ENCODE measurements at regions not wholly inside any gene's neighbourhood (a gene's known extent, or its start where the extent isn't known, plus 50 kb on each side); places are given as distances from the start of the nearest gene placed in this dataset.
"Not testable (repeated sequence)": the region's sequence is repeated elsewhere in the genome, so short reads cannot be mapped to it uniquely, and the experiment has no call there.

GRCh38 chr6:4459032-4459431, 317.2 kb upstream of the CDYL start:
- peak; percentile 67 for DNase-seq (ENCODE audit: low spot score)

- no peak for DNase-seq (ENCODE audit: low spot score)
These were observed 316.3 kb upstream of the ECI2 start for GRCh38 chr6:4451718-4452117.

GRCh38 chr6:4451081-4451480, 315.7 kb upstream of the ECI2 start:
- no peak for DNase-seq (ENCODE audit: low spot score)

- DNase-seq (ENCODE audit: low spot score), result no peak
These were observed 314.9 kb upstream of the ECI2 start for GRCh38 chr6:4450237-4450636.

DNA sequence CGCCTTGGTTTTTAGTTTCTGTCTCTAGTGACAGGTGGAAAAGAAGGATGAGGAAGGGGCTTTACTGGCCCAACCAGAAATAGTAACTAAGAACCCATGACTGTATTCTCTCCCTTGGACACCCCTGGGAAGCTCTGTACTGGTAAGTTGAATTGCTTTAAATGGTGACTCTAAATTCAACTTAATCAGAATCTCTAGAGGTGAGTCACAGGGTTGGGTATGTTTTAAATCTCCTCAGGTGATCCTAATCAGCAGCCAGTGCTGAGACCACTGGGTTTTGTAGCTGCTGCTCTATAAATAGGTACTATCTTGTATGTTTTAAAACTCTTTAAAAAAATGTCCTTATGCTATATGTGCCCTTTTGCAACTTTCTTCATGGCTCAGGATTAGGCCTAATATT, 314.0 kb upstream of the ECI2 start:
- no peak for DNase-seq (ENCODE audit: low spot score)

GRCh38 chr6:4448841-4449240, 313.5 kb upstream of the ECI2 start:
- no peak for DNase-seq (ENCODE audit: low spot score)

DNA sequence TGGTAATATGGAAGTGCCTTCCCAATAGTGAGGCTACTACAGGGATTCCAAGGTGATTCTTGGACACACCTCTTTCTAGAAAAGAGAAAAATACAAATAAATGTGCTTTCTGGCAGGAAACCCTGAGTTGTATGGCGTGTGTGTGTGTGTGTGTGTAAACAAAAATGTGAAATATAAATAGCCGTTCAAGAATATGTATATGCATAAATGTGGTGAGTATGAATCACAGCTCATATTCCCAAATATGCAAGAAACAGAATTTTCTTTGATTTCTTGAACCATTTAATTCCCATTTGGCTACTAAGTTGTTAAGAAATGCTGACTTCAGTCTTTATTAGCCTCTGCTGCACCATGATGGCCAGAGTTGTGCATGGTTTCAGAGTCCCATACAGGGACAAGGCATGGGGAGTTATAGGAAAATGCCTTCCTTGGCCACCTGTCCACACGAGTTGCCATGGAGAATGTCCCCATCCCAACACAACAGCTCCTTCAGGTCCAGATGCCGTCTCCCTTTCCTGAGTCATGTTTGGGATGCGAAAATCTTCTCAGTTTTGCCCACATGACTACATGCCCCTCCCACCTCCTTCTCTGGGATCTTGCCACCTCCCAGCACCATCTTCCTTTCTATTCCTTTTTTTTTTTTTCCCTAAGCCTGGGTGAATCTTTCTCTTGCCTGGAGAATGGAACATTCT, 312.4 kb upstream of the ECI2 start:
- DNase-seq (ENCODE audit: low spot score), result no peak

- DNase-seq (ENCODE audit: low spot score), result no peak
These were observed 311.6 kb upstream of the ECI2 start for GRCh38 chr6:4446982-4447381.

- peak; percentile 39 for DNase-seq (ENCODE audit: low spot score)
These were observed 306.6 kb upstream of the ECI2 start for GRCh38 chr6:4441981-4442434.

DNA sequence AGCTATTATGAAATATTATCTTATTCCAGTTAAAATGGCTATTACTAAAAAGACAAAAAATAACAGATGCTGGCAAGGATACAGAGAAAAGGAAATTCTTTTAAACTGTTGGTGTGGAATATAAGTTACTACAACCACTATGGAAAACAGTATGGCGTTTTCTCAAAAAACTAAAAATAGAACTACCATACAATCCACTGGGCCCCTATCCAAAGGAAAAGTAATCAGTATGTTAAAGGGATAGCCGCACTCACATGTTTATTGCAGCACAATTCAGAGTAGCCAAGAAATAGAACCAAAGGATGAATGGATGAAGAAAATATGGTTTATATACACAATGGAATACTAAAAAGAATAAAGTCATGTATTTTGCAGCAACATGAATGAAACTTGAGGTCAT, 303.8 kb upstream of the ECI2 start:
- no peak for DNase-seq (ENCODE audit: low spot score)

DNA sequence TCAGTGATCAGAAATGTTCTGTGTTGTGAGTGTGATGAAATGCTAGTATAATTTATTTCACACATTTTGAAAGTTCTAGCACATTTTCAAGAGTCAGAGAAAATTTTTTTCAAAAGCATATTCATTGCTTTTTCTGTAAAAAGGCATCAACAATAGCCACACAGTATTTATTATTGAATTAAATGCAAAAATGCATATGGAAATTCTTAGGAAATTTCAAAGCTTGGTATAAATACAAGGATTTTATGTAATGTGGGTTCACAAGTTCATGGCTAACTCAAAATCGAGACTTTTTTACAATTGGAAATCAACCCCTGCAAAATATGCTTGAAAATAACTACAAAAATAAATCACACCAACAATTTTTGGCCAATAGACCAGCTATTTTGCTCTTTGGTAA, 302.0 kb upstream of the ECI2 start:
- no peak for DNase-seq (ENCODE audit: low spot score)

DNA sequence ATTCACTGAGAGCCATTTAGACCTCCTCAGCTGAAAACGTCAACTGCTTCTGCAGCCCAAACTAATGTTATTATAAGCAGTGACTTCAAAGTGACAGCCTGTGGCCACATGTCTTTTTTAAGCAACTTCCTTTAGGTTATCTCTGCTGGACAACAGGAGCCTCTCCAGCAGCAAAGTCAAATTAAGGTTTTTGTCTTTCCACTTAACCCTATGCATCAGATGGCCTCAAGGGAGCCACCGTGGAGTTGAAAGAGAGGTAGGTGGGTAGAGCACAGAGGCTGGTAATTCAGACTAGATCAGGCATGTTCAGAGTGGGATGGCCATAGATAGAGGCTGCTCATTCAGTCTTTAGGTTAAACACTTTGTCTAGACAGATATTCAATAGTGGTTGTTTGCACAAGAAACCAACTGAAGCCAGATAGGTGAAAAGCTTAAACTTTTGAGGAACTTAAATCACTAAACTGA, 300.6 kb upstream of the ECI2 start:
- no peak for DNase-seq (ENCODE audit: low spot score)

DNA sequence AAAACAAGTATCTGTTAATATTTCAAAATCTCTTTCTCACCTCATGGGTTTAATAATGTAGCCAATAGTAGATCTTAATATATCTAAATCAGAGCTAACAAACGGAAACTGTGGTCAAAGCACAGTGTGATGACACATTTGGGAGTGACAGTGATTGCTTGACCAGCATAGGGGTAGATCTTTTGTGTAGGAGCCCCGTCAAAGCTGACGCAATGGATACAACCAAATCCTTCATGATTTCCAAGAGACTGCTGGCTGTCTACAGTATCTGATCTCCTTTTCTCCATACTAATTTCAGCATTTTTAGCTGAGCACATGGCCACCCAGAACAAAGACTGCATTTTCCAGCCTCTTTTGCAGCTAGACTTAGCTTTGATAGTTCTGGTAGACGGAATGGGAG, 299.3 kb upstream of the ECI2 start:
- DNase-seq (ENCODE audit: low spot score), result no peak

DNA sequence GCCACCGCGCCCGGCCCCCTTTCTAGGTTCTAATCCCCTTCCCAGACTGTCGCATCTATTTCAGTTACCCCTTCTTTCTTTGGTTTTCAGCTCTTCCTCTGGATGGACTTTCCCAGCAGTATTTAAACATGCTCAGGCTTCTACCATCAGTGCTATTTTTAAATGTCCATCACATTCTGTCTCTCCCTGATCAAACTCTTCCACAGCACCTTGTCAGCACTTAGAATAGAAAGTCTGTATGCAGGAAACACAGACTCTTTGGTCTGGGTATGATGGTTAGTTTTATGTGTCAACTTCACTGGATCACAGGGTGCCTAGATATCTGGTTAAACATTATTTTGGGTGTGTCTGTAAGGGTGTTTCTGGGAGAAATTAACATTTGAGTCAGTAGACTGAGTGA, 297.8 kb upstream of the ECI2 start:
- no peak for DNase-seq (ENCODE audit: low spot score)

DNA sequence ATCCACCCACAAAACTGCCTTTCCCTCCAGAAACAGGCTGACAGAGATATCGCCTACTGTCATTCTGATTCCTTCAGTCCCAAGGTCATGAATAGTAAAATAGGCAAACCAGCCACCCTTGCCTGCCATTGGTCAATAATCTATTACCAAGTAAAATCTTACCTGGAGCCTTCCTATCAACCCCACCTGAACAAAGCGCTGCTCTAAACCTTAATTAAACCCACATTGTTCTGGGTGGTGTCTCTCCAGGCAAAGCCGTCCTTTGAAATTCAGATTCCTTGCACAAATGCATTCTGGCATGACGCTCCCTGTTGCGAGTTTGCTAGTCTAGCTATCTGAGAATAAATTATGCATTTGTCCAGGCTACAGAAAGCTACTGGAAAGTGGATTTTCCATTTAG, 291.6 kb upstream of the ECI2 start:
- no peak for DNase-seq (ENCODE audit: low spot score)

- DNase-seq (ENCODE audit: low spot score), result no peak
These were observed 286.5 kb upstream of the ECI2 start for GRCh38 chr6:4421837-4422236.

DNA sequence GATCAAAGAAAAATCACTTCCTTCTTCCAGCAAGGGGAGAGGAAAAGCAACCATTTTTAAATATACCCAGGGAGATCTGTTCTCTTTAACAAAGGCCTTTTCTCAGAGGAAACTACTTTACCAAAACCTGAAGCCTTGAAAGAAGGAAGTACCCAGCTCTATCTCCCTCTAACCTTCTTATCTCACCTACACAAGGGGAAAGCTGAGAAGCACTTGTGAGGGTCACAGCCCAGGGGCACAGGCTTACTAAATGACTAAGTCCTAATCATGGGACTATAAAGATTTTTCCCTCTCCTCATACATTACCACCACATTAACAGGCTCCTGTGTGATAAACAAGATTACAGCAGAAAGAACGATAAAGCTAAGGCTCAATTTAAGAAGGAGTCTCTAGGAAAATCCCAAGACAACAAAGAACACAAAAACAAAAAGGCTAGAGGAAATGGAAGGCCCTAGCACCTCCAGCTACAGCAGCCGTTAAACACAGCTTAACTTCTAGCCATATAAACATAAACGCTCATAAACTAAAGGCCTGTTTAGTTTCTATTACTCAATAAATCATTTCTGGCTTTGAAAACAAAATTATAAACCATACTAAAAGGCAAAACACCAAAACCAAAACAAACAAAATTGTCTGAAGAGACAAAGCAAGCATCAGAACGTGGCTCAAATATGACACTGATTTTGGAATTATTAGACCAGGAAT, 284.9 kb upstream of the ECI2 start:
- no peak for DNase-seq (ENCODE audit: low spot score)

DNA sequence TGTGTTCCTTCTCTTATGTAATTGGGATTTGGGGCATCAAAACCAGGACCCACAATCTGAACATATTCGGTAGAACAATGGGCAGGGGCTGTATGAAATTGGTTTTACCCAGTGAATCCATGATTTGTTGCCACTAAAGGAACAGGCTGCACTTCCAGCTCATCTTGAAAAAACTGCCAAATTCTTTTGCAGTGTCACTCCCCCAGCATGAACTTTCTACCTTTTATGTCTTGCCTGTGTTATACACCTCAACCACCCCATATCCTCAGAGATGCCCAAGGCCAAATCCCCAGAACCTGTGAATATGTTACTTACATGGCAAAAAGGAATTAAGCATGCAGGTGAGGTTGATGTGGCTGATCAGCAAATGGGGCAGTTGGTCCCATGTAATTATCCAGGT, 280.2 kb upstream of the ECI2 start:
- no peak for DNase-seq (ENCODE audit: low spot score)

GRCh38 chr6:4414078-4414477, 278.7 kb upstream of the ECI2 start:
- DNase-seq (ENCODE audit: low spot score), result not testable (repeated sequence)

DNA sequence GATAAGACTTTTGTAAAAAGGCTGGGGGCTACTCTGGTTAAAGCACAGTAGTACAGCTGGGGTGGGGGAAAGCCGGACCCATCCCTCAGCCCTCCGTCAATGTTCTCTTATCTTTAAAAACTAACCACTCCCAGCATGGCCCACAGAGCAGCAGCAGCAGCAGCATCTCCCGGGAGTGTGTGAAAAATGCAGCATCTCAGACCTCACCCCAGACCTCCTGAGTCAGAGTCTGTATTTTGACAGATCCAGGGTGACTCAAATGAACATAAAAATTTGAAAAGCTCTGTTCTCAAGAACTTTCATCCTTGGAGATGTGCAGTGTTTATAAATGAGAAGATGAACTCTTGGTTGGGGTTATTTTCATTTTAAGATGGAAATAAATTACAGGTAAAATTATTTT, 277.7 kb upstream of the ECI2 start:
- DNase-seq (ENCODE audit: low spot score), result peak; percentile 29

DNA sequence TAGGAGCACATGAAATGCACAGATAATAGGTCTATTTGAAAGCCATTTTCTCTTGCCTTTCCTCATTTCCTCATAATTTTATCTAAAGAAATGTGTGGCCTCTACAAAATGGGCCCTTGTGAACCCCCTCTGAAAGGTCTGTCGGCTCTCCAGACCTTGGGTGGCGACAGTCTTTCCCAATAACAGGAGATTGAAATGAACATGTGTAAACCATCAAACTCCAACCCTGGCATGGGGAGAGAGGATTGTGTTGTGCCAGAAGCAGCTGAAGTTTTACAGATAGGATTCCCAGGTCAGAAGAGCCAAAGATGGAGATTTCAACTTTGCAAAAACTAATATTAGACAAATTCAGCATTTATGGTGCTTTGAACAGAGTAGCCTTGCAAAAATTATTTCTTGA, 277.1 kb upstream of the ECI2 start:
- no peak for DNase-seq (ENCODE audit: low spot score)

- no peak for DNase-seq (ENCODE audit: low spot score)
These were observed 276.7 kb upstream of the ECI2 start for GRCh38 chr6:4412077-4412476.

DNA sequence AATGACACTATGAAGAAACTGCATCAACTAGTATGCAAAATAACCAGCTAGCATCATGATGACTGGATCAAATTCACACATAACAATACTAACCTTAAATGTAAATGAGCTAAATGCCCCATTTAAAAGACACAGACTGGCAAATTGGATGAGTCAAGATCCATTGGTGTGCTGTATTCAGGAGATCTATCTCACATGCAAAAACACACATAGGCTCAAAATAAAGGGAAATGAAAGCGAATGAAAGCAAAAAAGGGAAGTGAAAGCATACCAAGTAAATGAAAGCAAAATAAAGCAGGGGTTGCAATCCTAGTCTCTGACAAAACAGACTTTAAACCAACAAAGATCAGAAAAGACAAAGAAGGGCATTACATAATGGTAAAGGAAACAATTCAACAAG, 272.3 kb upstream of the ECI2 start:
- DNase-seq (ENCODE audit: low spot score), result not testable (repeated sequence)
